Loucy (cell line): ENCODE measurements at regions not wholly inside any gene's neighbourhood (a gene's known extent, or its start where the extent isn't known, plus 50 kb on each side); places are given as distances from the start of the nearest gene placed in this dataset.

Experiments used
- EZH2phosphoT487 ChIP-seq: fragments of 200-600 bp; IDR thresholded peaks from 2 replicates; pipeline ENCODE4 v1.6.1; 2018; ENCODE audit warnings: antibody characterized with exemption, mild to moderate bottlenecking, moderate library complexity, borderline replicate concordance
- TF ChIP-seq, protein P1 (sequence below): fragments of 200-600 bp; sonication (generic); conservative IDR thresholded peaks from 2 replicates; pipeline ENCODE4 v1.5.1; 2014; ENCODE audit warnings: mild to moderate bottlenecking, antibody characterized with exemption, low read length

DNA sequence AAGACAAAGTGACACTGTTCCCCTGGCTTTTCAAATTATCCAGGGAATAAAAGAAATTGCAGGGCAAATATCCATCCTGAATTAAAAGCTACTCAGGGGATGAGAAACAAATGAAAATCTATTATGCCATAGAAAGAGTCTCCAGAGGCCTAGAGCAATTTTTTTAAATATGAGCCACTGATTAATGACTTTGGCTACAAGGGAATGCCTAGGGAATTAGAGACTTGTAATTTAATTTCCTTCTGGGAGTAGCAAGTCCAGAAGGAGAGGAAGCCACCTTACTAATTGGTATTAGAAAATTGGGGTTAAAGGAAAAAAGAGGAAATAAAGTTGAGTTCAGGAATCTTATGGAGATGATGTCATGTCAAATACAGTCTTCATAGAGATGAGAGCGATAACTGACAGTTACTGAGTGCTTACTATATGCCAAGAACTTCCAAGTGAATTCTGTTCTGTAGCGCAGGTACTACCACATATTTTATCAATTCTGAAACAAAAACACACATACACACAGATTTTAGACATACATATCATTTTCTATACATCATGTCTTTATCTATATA is 304.4 kb downstream of the DUSP6 start:
- TF ChIP-seq, protein P1, sequence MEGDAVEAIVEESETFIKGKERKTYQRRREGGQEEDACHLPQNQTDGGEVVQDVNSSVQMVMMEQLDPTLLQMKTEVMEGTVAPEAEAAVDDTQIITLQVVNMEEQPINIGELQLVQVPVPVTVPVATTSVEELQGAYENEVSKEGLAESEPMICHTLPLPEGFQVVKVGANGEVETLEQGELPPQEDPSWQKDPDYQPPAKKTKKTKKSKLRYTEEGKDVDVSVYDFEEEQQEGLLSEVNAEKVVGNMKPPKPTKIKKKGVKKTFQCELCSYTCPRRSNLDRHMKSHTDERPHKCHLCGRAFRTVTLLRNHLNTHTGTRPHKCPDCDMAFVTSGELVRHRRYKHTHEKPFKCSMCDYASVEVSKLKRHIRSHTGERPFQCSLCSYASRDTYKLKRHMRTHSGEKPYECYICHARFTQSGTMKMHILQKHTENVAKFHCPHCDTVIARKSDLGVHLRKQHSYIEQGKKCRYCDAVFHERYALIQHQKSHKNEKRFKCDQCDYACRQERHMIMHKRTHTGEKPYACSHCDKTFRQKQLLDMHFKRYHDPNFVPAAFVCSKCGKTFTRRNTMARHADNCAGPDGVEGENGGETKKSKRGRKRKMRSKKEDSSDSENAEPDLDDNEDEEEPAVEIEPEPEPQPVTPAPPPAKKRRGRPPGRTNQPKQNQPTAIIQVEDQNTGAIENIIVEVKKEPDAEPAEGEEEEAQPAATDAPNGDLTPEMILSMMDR: no peak
- TF ChIP-seq EZH2phosphoT487: no peak
